ENCODE measurements at regions not wholly inside any gene's neighbourhood (a gene's known extent, or its start where the extent isn't known, plus 50 kb on each side); places are given as distances from the start of the nearest gene placed in this dataset.

- Histone ChIP-seq H3K4me1 (ENCODE audit: insufficient read depth, poor library complexity, severe bottlenecking) (no peaks in the 10 kb centered on the region), H3K9me3 (ENCODE audit: severe bottlenecking) (no peaks in the 10 kb centered on the region), H3K4me3 (ENCODE audit: severe bottlenecking) (no peak overlapping the region), H3K27ac (ENCODE audit: poor library complexity, severe bottlenecking) (no peak overlapping the region), H3K27me3 (ENCODE audit: insufficient read depth, poor library complexity, severe bottlenecking) (no peaks in the 10 kb centered on the region), H3K36me3 (ENCODE audit: low read depth) (no peaks in the 10 kb centered on the region)
- ATAC-seq (ENCODE audit: low read depth), result no peak
- no peak for TF ChIP-seq CTCF (IDR thresholded peaks at IDR 0.05; ENCODE audit: poor library complexity, severe bottlenecking)
- DNase-seq (ENCODE audit: low spot score), result no peak
Observed at GRCh38 chr13:78105656-78106055, 187.0 kb upstream of the EDNRB start.

DNA sequence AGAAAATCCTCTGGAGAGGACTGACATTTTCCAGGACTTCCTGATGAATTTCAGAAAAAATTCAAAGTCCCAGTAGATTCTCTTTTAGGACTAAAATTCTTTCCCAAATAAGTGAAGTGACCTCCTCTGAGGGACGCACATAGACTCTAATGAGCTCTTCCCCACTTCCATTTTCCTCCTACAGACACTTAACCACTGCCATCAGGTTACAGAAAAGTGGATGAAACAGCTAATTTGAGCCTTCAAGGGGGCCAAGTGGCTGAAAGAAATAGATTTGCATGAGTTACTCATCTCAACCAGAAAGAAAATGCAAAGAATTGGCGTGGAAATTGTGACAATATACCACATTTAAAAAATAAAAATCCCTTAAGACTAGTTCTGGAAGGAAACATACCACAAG, 185.3 kb upstream of the EDNRB start:
- ATAC-seq (ENCODE audit: low read depth), result no peak
- Histone ChIP-seq H3K9me3 (ENCODE audit: severe bottlenecking) (no peaks in the 10 kb centered on the region), H3K4me1 (ENCODE audit: insufficient read depth, poor library complexity, severe bottlenecking) (no peaks in the 10 kb centered on the region), H3K36me3 (ENCODE audit: low read depth) (no peaks in the 10 kb centered on the region), H3K27me3 (ENCODE audit: insufficient read depth, poor library complexity, severe bottlenecking) (no peaks in the 10 kb centered on the region), H3K4me3 (ENCODE audit: severe bottlenecking) (no peak overlapping the region), H3K27ac (ENCODE audit: poor library complexity, severe bottlenecking) (no peak overlapping the region)
- no peak for DNase-seq (ENCODE audit: low spot score)
- no peak for TF ChIP-seq CTCF (IDR thresholded peaks at IDR 0.05; ENCODE audit: poor library complexity, severe bottlenecking)

GRCh38 chr13:78102741-78103140, 184.1 kb upstream of the EDNRB start:
- Histone ChIP-seq H3K27ac (ENCODE audit: poor library complexity, severe bottlenecking) (no peak overlapping the region), H3K4me1 (ENCODE audit: insufficient read depth, poor library complexity, severe bottlenecking) (no peaks in the 10 kb centered on the region), H3K27me3 (ENCODE audit: insufficient read depth, poor library complexity, severe bottlenecking) (no peaks in the 10 kb centered on the region), H3K36me3 (ENCODE audit: low read depth) (no peaks in the 10 kb centered on the region), H3K9me3 (ENCODE audit: severe bottlenecking) (no peaks in the 10 kb centered on the region), H3K4me3 (ENCODE audit: severe bottlenecking) (no peak overlapping the region)
- ATAC-seq (ENCODE audit: low read depth) (no peak), DNase-seq (ENCODE audit: low spot score) (no peak)
- TF ChIP-seq CTCF (IDR thresholded peaks at IDR 0.05; ENCODE audit: poor library complexity, severe bottlenecking), result no peak

GRCh38 chr13:78102121-78102677, 183.6 kb upstream of the EDNRB start:
- no peaks in the 10 kb centered on the region for H3K9me3 ChIP-seq (ENCODE audit: severe bottlenecking)
- H3K36me3 ChIP-seq (ENCODE audit: low read depth), result no peaks in the 10 kb centered on the region
- no peaks in the 10 kb centered on the region for H3K27me3 ChIP-seq (ENCODE audit: insufficient read depth, poor library complexity, severe bottlenecking)
- H3K4me1 ChIP-seq (ENCODE audit: insufficient read depth, poor library complexity, severe bottlenecking), result no peaks in the 10 kb centered on the region
- no peak for DNase-seq (ENCODE audit: low spot score)
- H3K4me3 ChIP-seq (ENCODE audit: severe bottlenecking), result no peak overlapping the region
- H3K27ac ChIP-seq (ENCODE audit: poor library complexity, severe bottlenecking), result no peak overlapping the region
- TF ChIP-seq CTCF (IDR thresholded peaks at IDR 0.05; ENCODE audit: poor library complexity, severe bottlenecking), result no peak
- no peak for ATAC-seq (ENCODE audit: low read depth)

DNA sequence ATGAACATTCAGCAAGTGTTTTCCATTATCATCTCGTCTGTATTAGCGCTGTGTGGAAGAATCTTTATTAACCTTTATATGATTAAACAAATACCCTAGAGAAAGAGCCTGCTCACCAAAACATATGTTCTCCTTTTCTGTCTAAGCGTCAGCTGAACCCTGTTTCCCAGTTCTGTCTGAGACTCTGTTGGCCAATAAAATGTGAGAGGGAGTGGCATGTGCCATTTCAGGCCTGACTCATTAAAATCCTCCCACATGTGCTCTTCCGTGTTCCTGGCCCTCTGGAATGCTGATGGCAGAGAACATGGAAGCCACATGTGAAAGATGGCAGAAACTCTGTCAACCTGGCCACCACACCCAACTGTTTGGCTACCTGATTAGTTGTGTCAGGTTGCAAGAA, 181.9 kb upstream of the EDNRB start:
- no peaks in the 10 kb centered on the region for H3K4me1 ChIP-seq (ENCODE audit: insufficient read depth, poor library complexity, severe bottlenecking)
- H3K27me3 ChIP-seq (ENCODE audit: insufficient read depth, poor library complexity, severe bottlenecking), result no peaks in the 10 kb centered on the region
- ATAC-seq (ENCODE audit: low read depth), result 0 out of 3 replicates have a peak, but pooled peaks have one; percentile 25
- no peak for DNase-seq (ENCODE audit: low spot score)
- H3K36me3 ChIP-seq (ENCODE audit: low read depth), result no peaks in the 10 kb centered on the region
- no peak overlapping the region for H3K27ac ChIP-seq (ENCODE audit: poor library complexity, severe bottlenecking)
- no peak for TF ChIP-seq CTCF (IDR thresholded peaks at IDR 0.05; ENCODE audit: poor library complexity, severe bottlenecking)
- no peak overlapping the region for H3K4me3 ChIP-seq (ENCODE audit: severe bottlenecking)
- no peaks in the 10 kb centered on the region for H3K9me3 ChIP-seq (ENCODE audit: severe bottlenecking)

Data from RWPE2 (cell line).